ENCODE measurements at regions not wholly inside any gene's neighbourhood (a gene's known extent, or its start where the extent isn't known, plus 50 kb on each side); places are given as distances from the start of the nearest gene placed in this dataset.

- no peak for TF ChIP-seq CTCF (conservative IDR thresholded peaks at IDR 0.05)
- TF ChIP-seq EZH2 (IDR thresholded peaks at IDR 0.05; ENCODE audit: low read depth): no peak
Observed at GRCh38 chr1:60598041-60598910, 484.1 kb upstream of the NFIA start.
